HG02623 (cell line): ENCODE measurements at regions not wholly inside any gene's neighbourhood (a gene's known extent, or its start where the extent isn't known, plus 50 kb on each side); places are given as distances from the start of the nearest gene placed in this dataset.

Experiments used
- ATAC-seq: cut with Tn5 transposase; IDR thresholded peaks from one replicate; pipeline ENCODE4 v1.9.1; 2021; ENCODE audit warnings: moderate library complexity; ENCODE audit not compliant: unreplicated experiment

DNA sequence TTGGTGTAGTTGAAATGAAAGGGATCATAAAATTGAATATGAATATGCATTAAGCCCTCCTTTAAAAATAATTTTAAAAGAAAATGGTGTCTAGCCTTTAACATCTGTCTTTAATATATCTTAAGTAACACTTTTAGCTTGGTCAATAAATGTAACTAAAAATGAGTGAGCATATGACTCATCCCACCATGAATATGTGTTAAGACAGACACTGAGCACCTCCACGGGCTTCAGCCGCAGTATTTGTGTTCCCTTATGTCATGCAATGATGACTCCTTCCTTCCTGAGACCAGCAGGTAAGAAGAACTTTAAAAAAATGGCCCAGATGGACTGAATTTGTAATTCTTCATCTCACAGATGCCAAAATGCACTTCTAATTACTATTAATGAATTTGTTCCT lies 563.2 kb downstream of the NR2F1-AS1 start:
- ATAC-seq, result no peak

DNA sequence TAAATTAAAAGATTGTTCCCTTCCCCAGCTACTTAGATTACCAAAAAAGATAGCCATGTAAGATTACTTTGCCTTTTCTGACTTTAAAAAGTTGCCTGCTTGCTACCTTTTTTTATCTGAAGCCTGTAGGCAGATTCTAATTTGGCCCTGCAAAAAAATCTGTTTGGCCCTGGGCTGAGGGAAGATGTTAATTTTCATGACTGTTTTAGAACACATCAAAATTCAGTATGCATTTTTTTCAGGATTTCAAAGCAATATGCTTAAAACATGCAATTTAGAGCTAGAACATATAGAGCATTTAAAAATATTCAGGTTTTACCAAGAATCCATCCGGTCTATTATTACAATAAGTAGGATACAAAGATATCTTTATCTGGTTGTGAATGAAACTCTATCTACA lies 563.6 kb downstream of the NR2F1-AS1 start:
- no peak for ATAC-seq

DNA sequence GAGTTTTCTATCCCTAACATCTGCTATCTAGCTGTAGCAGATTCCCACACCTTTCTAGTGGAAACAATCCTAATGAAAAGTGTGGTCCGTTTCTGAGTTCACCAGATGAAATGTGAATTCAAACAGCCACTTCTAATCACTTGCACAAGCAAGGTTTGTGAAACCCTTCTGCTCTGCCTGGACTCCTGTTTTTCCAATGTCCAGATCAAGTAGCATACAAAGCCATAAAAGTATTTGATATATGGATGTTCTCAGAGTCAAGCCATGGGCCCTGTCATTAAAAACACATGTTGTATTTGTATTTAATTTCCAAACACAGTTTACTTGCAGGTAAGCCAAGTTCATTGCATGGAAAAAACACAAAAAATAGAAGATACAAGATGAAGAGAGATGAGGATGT lies 570.4 kb downstream of the NR2F1-AS1 start:
- no peak for ATAC-seq

DNA sequence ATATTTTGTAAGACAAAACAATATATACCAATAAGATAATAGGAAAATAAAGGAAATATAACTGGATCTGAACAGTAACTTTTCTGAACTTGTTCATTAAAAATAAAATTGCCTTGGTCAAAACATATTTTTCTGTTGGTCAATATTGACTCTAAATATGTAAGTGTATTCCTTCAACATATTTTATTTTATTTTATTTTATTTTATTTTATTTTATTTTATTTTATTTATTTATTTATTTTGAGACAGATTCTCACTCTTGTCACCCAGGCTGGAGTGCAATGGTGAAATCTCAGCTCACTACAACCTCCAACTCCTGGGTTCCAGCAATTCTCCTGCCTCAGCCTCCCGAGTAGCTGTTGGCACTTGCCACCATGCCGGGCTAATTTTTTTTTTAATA lies 571.0 kb downstream of the NR2F1-AS1 start:
- ATAC-seq, result no peak

DNA sequence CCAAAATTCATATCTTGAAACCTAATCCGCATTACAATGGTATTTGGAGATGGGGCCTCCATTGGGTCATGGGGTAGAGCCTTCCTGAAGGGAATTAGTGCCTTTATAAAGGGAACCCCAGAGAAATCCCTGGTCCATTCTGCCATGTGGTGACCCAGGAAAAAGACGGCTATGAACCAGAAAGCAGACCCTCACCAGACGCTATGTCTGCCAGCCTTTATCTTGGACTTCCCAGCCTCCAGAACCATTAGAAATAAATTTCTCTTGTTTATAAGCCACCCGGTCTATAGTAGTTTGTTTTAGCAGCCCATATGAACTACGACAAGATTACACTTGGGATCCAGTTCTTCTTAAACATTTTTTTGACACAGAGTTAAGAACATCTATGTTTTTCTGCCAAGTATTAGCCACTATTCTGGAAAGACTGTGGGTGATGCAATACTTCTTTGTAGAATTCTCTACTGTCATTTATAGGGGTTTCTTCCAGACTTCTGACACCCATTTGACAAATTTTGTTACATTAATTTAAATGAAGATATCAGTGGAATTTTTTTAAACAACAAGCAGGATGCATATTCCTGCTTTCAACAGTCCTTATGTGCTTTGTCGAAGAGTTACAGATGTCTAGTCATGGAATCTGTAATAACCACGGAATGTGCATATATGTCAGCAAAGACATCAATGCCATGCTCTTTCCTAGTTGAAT lies 572.4 kb downstream of the NR2F1-AS1 start:
- ATAC-seq, result no peak

DNA sequence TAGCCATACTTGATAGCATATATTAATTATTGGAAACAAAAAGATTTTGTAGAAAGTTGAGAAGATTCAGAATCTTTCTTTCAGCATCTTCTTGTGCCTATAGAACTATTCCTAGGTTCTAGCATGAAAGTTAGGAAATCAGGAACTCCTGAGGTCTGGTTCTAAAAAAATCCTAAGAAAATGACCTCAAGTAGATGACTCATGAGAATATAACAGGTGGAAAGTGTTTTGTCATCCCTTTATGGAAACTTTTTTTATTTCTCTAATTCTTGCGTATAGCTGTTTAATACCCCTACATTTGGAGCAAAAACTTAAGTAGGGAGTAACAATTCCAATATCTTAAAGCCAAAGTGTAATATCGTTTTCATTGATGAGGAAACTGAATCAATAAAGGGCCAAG lies 574.1 kb downstream of the NR2F1-AS1 start:
- ATAC-seq, result no peak

DNA sequence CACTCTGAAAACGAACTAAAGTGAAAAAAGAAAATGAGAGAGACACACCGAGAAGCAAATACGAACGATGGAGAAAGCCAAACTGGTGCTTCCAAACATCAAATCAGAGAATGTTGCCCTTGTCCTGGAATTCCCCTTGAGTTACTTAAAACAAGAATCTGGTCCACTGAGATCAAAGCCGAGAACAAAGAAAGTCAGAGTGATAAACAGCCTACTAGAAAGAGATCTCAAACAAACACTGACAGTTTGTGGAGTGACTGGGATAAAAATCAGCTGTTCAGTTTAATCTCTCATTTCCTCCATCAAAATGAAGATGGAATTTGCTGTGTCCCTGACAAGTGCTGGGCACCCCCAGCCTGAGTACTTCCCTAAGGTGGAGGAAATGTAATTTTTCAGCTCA lies 582.6 kb downstream of the NR2F1-AS1 start:
- ATAC-seq, result no peak

DNA sequence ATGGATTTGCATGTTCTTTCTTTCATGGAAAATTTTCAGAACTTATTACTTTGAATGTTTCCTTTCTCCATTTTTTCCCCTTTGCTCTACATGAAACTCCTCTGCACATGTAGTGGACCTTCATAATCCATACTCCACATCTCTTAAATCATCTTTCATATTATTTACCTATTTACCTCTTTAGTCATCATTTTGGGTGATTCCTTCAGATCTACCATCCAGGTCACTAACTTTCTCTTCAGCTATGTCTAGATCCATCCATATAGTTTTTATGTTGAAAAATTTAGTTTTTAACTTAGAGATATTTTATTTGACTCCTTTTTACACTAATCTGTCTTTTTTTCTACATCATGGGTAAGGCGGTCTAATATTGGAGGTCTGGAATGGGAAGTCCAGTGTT lies 586.6 kb downstream of the NR2F1-AS1 start:
- ATAC-seq, result no peak

DNA sequence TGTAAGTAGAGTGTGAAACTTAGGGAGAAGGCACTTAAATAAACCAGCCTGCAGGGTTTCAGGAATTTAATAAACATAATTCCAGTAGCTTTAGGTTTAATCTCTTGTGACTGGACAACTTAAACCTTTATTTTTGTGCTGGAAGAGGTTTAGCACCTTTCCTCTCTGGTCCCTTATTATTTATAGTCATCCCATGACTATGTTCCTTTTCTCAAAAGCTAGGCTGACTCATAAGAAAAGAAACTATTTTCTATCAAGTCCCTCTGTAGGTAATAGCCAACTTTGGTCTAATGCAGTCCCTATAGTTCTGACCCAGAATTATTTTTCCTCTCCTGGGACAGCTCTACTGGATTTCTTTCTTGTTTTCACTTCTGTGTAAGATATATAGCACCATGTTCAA lies 588.9 kb downstream of the NR2F1-AS1 start:
- ATAC-seq, result no peak

DNA sequence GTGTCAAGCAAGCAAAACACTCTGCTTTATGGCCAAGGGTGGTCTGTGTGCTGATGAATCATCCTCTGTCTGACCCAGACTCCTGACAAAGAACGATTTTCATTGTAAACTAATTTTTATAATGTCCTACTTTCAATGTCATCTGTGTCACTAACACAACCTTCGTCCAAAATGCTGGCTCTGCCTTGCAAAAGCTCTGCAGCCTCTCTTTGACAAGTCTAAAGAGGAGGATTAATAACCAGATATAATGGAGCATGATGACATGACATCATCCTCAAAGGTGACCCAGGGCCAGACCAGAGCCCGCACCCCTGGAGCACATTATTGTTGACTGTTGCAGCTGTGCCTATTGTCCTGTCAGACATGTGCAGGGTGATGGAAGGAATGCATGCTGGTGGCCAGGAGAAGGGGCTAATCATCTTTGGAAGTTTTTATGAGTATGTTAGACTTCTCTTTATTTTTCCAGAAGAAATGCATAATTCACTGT lies 589.4 kb downstream of the NR2F1-AS1 start:
- no peak for ATAC-seq

DNA sequence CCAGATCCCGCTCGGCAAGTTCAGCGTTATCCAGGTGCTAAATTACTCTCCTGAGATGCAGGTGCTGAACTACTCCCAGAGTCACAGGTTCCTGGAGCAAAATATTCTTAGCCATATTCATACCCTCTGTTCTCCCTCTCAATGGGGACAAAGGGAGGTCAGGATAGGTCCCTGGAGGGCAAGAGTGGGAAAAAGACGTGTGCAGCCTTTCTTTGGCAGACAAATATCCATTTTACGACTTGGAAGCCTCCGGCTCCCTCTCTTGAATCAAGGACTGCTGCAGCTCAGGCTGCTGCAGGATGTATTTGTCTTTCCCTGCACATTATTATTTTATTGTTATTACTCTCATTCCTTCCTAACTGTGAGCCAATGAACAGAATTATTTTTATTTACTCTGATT lies 590.2 kb downstream of the NR2F1-AS1 start:
- no peak for ATAC-seq

DNA sequence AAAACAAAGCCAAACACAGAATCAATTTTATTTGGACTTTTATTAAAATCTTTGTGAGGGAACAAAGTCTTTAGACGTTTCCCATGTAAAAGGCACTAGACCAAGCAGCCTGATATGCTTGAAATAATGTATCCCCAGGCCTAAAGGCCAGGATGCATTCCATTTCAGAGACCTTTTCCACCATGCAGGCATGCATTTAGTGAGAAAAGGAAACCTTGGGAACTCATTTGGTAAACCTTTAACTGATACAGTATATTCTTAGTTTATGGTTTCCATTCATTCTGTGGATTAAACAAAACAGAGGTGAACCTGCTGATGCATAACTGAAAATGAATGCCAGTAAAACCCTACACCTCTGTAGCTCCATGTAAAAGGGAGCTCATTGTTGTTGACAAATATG lies 600.0 kb downstream of the NR2F1-AS1 start:
- no peak for ATAC-seq

DNA sequence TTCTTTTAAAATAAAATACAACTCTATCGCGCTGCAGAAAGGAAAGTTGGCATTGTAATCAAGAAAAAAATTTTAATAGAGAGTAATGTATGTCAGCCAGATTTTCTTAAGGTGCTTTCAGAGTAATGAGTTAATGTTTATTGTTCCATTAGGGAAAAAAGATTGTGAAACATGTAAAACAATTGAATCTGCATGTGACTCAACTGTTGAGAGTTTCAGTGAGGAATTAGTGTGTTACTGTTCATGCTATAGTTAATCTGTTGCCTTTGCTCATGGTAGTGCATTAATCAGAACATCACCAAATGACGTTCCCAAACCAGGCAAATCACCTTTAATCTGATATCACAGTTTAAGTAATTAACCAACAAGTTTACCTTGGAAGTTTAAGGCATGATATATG lies 600.5 kb downstream of the NR2F1-AS1 start:
- ATAC-seq, result no peak

DNA sequence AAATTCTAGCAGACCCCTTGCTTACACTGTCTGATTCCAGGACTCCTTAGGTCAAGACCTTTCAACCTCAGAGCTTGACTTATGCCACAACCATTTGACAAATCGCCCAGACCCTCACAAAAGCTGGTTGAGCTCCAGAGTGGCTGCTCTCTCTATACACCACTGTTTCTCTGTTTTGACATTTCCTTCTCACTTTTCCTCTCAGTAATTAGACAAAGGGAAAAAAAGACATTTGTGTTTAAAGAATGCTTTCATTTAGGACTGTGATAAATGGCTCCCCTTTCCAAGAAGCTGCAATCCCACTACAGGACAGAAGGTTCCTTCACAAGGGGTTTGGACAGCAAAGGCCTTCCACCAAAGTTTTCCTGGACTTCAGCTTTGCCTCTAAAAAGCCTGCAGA lies 601.3 kb downstream of the NR2F1-AS1 start:
- no peak for ATAC-seq

DNA sequence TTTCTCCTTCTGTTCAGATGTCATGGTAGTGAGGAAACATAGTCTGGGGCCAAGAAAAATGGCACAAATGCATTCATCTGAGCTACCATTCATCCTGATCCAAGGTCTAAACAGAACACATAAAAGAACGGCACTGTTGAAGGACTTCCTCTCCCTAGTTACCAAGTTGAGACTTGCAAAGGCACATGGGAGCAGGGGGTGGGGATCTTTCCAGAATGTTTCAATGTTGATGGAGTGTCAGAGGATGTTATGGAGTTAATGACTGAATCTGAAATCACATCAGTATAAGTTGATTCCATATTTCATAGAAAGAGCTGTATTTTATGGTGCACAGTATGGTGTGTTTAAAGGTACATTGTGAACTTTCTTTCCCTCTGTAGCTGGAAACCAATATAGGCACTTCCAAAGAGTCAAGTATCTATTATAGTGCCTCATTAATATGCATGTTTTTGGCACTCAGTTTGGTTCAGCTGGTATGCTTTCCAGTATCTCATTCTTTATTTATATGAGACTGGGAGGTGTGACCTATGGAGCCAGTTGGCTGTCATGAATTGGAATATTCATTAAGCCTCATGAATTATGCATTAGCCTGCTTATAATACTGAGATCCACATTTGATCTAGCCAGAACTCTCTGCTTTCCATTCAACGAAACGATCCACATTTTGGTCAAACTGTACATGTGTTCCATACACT lies 603.0 kb downstream of the NR2F1-AS1 start:
- no peak for ATAC-seq

DNA sequence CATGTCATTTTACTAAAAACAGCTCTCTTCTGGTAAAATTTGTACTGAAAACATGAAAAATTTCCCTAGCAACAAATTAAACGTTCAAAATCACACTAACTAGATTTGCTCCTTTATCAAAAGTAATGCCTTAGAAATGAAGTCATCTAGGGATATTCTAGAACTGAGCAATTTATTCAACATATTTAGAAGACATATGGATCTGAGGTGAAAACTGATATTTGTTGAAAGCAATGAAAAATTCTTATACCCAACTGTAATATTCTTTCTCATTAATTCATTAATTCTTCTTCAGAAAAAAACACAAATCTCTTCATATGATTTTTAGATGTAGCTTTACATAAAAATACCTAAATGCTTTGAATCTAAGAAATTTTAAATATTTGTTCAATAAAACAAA lies 604.9 kb downstream of the NR2F1-AS1 start:
- no peak for ATAC-seq

DNA sequence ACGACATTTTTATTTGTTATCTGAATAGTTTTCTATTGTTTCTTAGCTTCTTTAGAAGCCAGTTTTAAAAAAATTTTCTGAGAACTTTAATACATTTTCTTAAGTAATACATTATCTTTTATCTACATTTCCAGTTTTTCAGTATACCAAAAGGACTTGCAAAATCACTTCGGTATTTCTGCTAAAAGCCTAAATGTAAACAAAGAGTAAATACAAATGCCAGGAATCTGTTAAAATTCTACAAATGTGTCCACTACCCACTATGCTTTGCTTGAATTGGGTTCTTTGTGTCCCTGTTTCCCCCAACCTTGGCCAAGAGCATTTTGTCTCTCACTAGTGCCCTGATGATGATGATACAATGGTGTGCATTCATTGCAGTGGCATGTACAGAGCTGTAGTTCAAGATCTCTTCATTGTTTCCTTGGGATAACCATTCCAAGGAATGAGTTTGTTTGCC lies 611.2 kb downstream of the NR2F1-AS1 start:
- no peak for ATAC-seq

DNA sequence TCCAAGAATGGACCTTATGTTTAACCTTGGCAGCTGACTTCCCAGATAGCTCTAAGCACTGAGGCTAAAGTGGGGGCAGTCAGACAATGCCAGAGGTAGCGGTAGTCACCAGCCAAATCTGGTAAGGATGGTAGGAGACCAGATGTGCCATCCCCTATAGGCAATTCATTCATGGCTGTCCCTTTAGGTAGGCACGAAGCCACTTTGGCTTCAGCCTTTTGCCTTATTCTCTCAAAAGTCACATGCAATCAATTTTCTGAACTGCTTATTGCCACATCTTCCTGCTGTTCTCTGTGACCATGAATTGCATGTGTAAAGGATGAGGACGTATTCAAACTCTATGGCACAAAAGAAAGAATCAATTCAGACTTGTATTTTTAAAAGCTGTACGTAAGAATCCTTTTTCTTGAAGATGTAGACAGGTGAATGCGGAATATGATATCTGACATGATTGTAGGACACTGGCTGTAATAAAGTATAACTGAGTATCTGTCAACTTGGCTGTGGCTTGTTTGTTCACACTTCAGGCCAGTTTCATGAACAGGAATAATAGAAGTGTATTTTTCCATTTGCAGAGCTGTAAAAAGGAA lies 611.7 kb downstream of the NR2F1-AS1 start:
- no peak for ATAC-seq

DNA sequence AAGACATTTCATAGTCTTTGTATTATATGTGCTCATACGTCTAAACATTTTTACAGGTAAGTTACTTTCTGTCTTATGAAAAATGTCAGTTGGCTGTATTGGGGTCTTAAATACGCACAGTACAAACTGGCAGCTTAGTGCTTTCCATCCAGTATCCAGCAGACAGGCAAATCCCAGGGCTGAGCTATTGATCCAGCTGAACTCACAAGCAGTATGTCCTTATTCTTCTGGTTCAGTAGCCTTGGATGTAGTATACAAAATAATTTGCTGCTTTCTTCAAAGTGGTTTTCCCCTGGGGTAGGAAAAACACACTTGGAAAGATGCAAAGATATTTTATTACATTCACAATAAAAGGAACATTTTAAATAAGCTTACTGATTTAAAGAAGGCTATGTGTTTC lies 617.2 kb downstream of the NR2F1-AS1 start:
- ATAC-seq, result no peak

DNA sequence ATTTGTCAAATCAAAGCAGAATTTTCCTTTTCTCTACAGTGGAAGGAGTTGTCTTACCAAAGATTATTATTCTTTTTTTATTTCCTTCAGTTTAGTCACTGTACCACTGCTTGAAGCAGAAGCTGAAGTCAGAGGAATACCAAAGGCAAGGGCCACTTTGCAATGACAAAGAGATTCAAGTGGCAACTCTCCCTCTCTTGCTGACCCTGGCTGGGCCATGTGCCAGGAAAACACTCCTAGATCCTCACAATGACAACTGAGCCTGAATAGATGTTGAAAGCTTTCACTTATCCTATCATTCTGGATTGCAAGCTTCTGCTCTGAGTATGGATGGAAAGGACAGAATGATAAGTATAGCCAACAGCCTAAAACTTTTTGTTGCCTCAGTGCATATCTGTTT lies 618.3 kb downstream of the NR2F1-AS1 start:
- ATAC-seq, result no peak

DNA sequence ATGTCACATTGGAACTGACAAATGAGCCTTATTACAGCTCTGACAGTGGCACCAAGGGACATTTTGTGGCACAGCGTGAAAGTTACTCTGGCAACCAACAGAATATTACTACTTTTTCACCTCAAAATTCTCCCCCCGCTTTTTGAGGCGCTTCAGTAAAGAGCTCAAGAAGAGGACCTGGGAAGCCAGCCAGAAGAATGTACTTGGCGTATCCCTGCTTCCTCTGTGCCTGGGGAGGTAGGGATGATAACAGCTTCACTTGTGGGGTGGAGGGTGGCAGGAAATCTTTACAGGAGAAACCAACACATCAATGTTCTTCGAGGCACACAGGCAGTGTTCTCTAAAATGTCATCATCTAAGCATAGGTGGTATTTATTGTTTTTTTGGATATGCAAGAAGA lies 624.1 kb downstream of the NR2F1-AS1 start:
- no peak for ATAC-seq

DNA sequence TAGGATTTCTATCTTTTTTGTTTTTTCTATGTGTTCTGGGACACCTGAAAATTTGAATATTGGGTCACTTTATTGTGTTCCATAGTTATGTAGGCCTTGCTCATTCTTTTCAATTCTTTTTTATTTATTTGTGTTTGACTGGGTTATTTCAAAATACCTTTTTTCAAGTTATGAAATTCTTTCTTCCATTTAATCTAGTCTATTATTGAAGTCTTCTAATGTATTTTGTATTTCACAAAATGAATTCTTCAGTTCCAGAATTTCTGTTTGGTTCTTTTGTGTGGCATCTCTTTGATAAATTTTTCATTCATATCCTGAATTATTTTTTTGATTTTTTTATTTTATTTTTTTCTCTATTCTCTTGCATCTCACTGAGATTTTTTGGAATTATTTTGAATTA lies 628.8 kb downstream of the NR2F1-AS1 start:
- ATAC-seq, result no peak
